Osteoblast (primary cell): ENCODE measurements at regions not wholly inside any gene's neighbourhood (a gene's known extent, or its start where the extent isn't known, plus 50 kb on each side); places are given as distances from the start of the nearest gene placed in this dataset.

Source experiments
- DNase-seq: peaks from one replicate; pipeline ENCODE4 v3.0.0; 2011; ENCODE audit warnings: low spot score, mixed read lengths; ENCODE audit not compliant: insufficient read length; ENCODE audit errors: missing footprints
- H2AFZ ChIP-seq: 2 replicates; pipeline ENCODE4 v1.6.0; 2011; ENCODE audit warnings: mild to moderate bottlenecking, low read length
- H3K27ac ChIP-seq: 2 replicates; pipeline ENCODE4 v1.5.1; 2011; ENCODE audit warnings: mild to moderate bottlenecking, low read depth, low read length, moderate library complexity
- H3K27me3 ChIP-seq: 2 replicates; pipeline ENCODE4 v1.6.0; 2012; ENCODE audit warnings: mild to moderate bottlenecking, control low read depth, inconsistent platforms, low read length, moderate library complexity; ENCODE audit not compliant: insufficient read depth
- H3K36me3 ChIP-seq: 2 replicates; pipeline ENCODE4 v1.5.1; 2011; ENCODE audit warnings: mild to moderate bottlenecking, low read length, control low read depth, moderate library complexity; ENCODE audit not compliant: insufficient read depth
- H3K4me1 ChIP-seq: 2 replicates; pipeline ENCODE4 v1.5.1; 2011; ENCODE audit warnings: mild to moderate bottlenecking, low read length, control low read depth, moderate library complexity; ENCODE audit not compliant: insufficient read depth
- H3K4me2 ChIP-seq: 2 replicates; pipeline ENCODE4 v1.6.0; 2011; ENCODE audit warnings: mild to moderate bottlenecking, low read length; ENCODE audit not compliant: insufficient read depth
- H3K4me3 ChIP-seq: fragments of 200-600 bp; sonication (generic); 3 replicates; pipeline ENCODE4 v1.5.1; 2012; ENCODE audit warnings: mild to moderate bottlenecking, low read length, inconsistent platforms; ENCODE audit not compliant: insufficient read depth
- H3K79me2 ChIP-seq: 2 replicates; pipeline ENCODE4 v1.6.0; 2012; ENCODE audit warnings: mild to moderate bottlenecking, low read length, control low read depth, inconsistent platforms; ENCODE audit not compliant: insufficient read depth
- H3K9me3 ChIP-seq: 2 replicates; pipeline ENCODE4 v1.5.1; 2011; ENCODE audit warnings: low read depth, low read length, control low read depth
- H4K20me1 ChIP-seq: 2 replicates; pipeline ENCODE4 v1.6.0; 2012; ENCODE audit warnings: mild to moderate bottlenecking, low read length, control low read depth; ENCODE audit not compliant: insufficient read depth
- CTCF ChIP-seq: IDR thresholded peaks from 2 replicates; pipeline ENCODE4 v1.5.1; 2011; ENCODE audit warnings: mild to moderate bottlenecking, low read depth, low read length, moderate library complexity; ENCODE audit errors: extremely low read depth

DNA sequence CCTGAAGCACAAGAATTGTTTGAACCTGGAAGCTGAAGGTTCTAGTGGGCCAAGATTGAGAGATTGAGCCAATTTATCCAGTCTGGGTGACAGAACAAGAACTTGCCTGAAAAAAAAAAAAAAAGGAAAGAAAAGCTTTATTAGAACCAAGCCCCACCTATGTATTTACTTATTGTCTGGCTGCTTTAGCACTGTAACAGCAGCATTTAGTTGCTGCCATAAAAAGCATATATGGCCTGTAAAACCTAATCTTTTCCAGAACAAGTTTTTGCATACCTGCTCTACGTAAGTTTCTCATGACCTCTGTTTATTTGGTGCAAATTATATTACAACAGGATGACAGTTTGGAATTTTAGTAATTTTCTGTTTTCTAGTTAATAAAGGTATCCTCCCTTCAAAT is 1565.6 kb upstream of the LRRTM1 start:
- no peak overlapping the region for H3K4me2 ChIP-seq
- no peak overlapping the region for H3K27ac ChIP-seq
- TF ChIP-seq CTCF = no peak
- no peaks in the 10 kb centered on the region for H3K4me1 ChIP-seq
- H3K9me3 ChIP-seq = no peaks in the 10 kb centered on the region
- no peak overlapping the region for H2AFZ ChIP-seq
- H4K20me1 ChIP-seq = no peaks in the 10 kb centered on the region
- H3K79me2 ChIP-seq = no peaks in the 10 kb centered on the region
- no peak overlapping the region for H3K4me3 ChIP-seq
- no peaks in the 10 kb centered on the region for H3K36me3 ChIP-seq
- no peak for DNase-seq
- no peaks in the 10 kb centered on the region for H3K27me3 ChIP-seq

DNA sequence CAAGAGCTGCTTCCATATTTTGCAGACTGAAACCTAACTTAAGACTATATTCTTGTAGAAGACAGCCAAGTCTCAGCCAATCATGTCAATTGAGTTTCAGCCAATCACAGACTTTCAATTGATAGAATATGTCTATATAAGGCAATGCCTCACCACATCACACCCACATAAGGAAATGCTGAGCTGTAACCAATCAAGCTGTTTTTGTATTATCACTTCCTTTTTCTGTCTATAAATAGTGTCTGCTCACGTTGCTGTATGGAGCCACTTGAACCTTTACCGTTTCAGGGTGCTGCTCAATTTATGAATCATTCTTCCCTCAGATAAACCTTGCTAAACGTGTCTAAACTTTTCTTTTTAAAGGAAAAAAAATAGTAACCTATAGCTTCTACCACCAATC is 1554.4 kb upstream of the LRRTM1 start:
- no peaks in the 10 kb centered on the region for H3K4me1 ChIP-seq
- no peak overlapping the region for H3K4me3 ChIP-seq
- DNase-seq = no peak

GRCh38 chr2:81853341-81853740 is 1548.8 kb upstream of the LRRTM1 start:
- no peak overlapping the region for H3K4me3 ChIP-seq
- no peaks in the 10 kb centered on the region for H4K20me1 ChIP-seq
- TF ChIP-seq CTCF = no peak
- no peak for DNase-seq
- no peak overlapping the region for H2AFZ ChIP-seq
- no peak overlapping the region for H3K4me2 ChIP-seq
- no peaks in the 10 kb centered on the region for H3K27me3 ChIP-seq
- no peaks in the 10 kb centered on the region for H3K4me1 ChIP-seq
- H3K79me2 ChIP-seq = no peaks in the 10 kb centered on the region
- no peaks in the 10 kb centered on the region for H3K36me3 ChIP-seq
- no peaks in the 10 kb centered on the region for H3K9me3 ChIP-seq
- no peak overlapping the region for H3K27ac ChIP-seq

More for the DNA sequence above, 1554.4 kb upstream of the LRRTM1 start:
- no peaks in the 10 kb centered on the region for H3K9me3 ChIP-seq
- H3K27me3 ChIP-seq = no peaks in the 10 kb centered on the region
- no peak overlapping the region for H3K4me2 ChIP-seq
- no peaks in the 10 kb centered on the region for H4K20me1 ChIP-seq
- no peak overlapping the region for H3K27ac ChIP-seq
- no peaks in the 10 kb centered on the region for H3K79me2 ChIP-seq
- no peaks in the 10 kb centered on the region for H3K36me3 ChIP-seq
- TF ChIP-seq CTCF = no peak
- H2AFZ ChIP-seq = no peak overlapping the region

DNA sequence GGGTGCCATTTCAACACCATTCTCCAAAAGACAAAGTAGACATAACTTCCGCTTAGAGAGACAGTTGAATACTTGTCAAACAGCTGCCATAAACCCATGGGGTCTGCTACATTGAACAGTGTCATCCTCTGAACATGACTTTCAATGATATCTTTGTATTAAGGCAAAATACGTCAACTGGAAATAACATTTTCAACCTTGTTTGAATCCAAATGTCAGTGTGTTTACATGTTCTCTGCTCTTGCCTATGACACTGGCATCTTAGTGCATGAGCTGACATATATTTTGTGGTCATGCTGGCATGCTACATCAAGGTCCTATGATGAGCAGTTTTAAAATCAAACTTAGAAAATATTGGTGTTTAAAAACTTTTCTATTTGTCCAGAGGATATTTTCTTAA is 1548.1 kb upstream of the LRRTM1 start:
- Histone ChIP-seq H3K36me3 (no peaks in the 10 kb centered on the region), H3K9me3 (no peaks in the 10 kb centered on the region), H3K79me2 (no peaks in the 10 kb centered on the region), H3K27me3 (no peaks in the 10 kb centered on the region), H2AFZ (no peak overlapping the region), H3K4me1 (no peaks in the 10 kb centered on the region), H3K27ac (no peak overlapping the region), H3K4me2 (no peak overlapping the region), H4K20me1 (no peaks in the 10 kb centered on the region), H3K4me3 (no peak overlapping the region)
- DNase-seq = no peak
- TF ChIP-seq CTCF = no peak
